ENCODE measurements at regions not wholly inside any gene's neighbourhood (a gene's known extent, or its start where the extent isn't known, plus 50 kb on each side); places are given as distances from the start of the nearest gene placed in this dataset.

GRCh38 chr14:85060121-85060520 is 469.8 kb upstream of the FLRT2 start:
- Histone ChIP-seq H2AFZ (no peak overlapping the region), H3K27me3 (ENCODE audit: control insufficient read depth, insufficient read depth, low read length) (no peaks in the 10 kb centered on the region), H3K4me3 (ENCODE audit: low read depth, low read length) (no peak overlapping the region), H3K4me1 (no peaks in the 10 kb centered on the region), H3K79me2 (no peaks in the 10 kb centered on the region), H3K9me3 (ENCODE audit: control insufficient read depth, low read length) (no peaks in the 10 kb centered on the region), H3K27ac (no peak overlapping the region), H3K4me2 (ENCODE audit: low read length) (no peak overlapping the region), H3K9ac (no peak overlapping the region), H3K36me3 (ENCODE audit: control insufficient read depth, insufficient read depth, low read length) (no peaks in the 10 kb centered on the region)
- TF ChIP-seq CTCF (IDR thresholded peaks at IDR 0.05) = no peak

- H3K36me3 ChIP-seq (ENCODE audit: control insufficient read depth, insufficient read depth, low read length) = no peaks in the 10 kb centered on the region
- H3K27me3 ChIP-seq (ENCODE audit: control insufficient read depth, insufficient read depth, low read length) = no peaks in the 10 kb centered on the region
- no peaks in the 10 kb centered on the region for H3K79me2 ChIP-seq
- no peak for TF ChIP-seq CTCF (IDR thresholded peaks at IDR 0.05)
- no peak overlapping the region for H3K27ac ChIP-seq
- no peaks in the 10 kb centered on the region for H3K4me1 ChIP-seq
- no peak overlapping the region for H3K4me2 ChIP-seq (ENCODE audit: low read length)
- no peak overlapping the region for H2AFZ ChIP-seq
- no peaks in the 10 kb centered on the region for H3K9me3 ChIP-seq (ENCODE audit: control insufficient read depth, low read length)
- H3K9ac ChIP-seq = no peak overlapping the region
- no peak overlapping the region for H3K4me3 ChIP-seq (ENCODE audit: low read depth, low read length)
Measured at GRCh38 chr14:85061256-85061655, 468.7 kb upstream of the FLRT2 start.

- H3K27me3 ChIP-seq (ENCODE audit: control insufficient read depth, insufficient read depth, low read length) = no peaks in the 10 kb centered on the region
- H3K79me2 ChIP-seq = no peaks in the 10 kb centered on the region
- H3K9me3 ChIP-seq (ENCODE audit: control insufficient read depth, low read length) = no peaks in the 10 kb centered on the region
- H3K4me1 ChIP-seq = no peaks in the 10 kb centered on the region
- no peak overlapping the region for H2AFZ ChIP-seq
- TF ChIP-seq CTCF (IDR thresholded peaks at IDR 0.05) = no peak
- H3K27ac ChIP-seq = no peak overlapping the region
- H3K36me3 ChIP-seq (ENCODE audit: control insufficient read depth, insufficient read depth, low read length) = no peaks in the 10 kb centered on the region
- H3K4me2 ChIP-seq (ENCODE audit: low read length) = no peak overlapping the region
- H3K4me3 ChIP-seq (ENCODE audit: low read depth, low read length) = no peak overlapping the region
- H3K9ac ChIP-seq = no peak overlapping the region
Measured at GRCh38 chr14:85063747-85064146, 466.2 kb upstream of the FLRT2 start.

GRCh38 chr14:85071447-85071846 is 458.5 kb upstream of the FLRT2 start:
- no peaks in the 10 kb centered on the region for H3K9me3 ChIP-seq (ENCODE audit: control insufficient read depth, low read length)
- H3K4me2 ChIP-seq (ENCODE audit: low read length) = no peak overlapping the region
- H3K4me3 ChIP-seq (ENCODE audit: low read depth, low read length) = no peak overlapping the region
- no peaks in the 10 kb centered on the region for H3K27me3 ChIP-seq (ENCODE audit: control insufficient read depth, insufficient read depth, low read length)
- no peaks in the 10 kb centered on the region for H3K36me3 ChIP-seq (ENCODE audit: control insufficient read depth, insufficient read depth, low read length)
- H3K27ac ChIP-seq = no peak overlapping the region
- no peak overlapping the region for H2AFZ ChIP-seq
- no peaks in the 10 kb centered on the region for H3K79me2 ChIP-seq
- H3K9ac ChIP-seq = no peak overlapping the region
- no peak for TF ChIP-seq CTCF (IDR thresholded peaks at IDR 0.05)
- H3K4me1 ChIP-seq = no peaks in the 10 kb centered on the region

- Histone ChIP-seq H3K9ac (no peak overlapping the region), H2AFZ (no peak overlapping the region), H3K4me1 (no peaks in the 10 kb centered on the region), H3K79me2 (no peaks in the 10 kb centered on the region), H3K27ac (no peak overlapping the region), H3K9me3 (ENCODE audit: control insufficient read depth, low read length) (no peaks in the 10 kb centered on the region), H3K27me3 (ENCODE audit: control insufficient read depth, insufficient read depth, low read length) (no peaks in the 10 kb centered on the region), H3K4me2 (ENCODE audit: low read length) (no peak overlapping the region), H3K36me3 (ENCODE audit: control insufficient read depth, insufficient read depth, low read length) (no peaks in the 10 kb centered on the region), H3K4me3 (ENCODE audit: low read depth, low read length) (no peak overlapping the region)
- TF ChIP-seq CTCF (IDR thresholded peaks at IDR 0.05) = no peak
Measured at GRCh38 chr14:85074955-85075354, 455.0 kb upstream of the FLRT2 start.
